Ascending aorta (tissue), 2 donors: ENCODE measurements at regions not wholly inside any gene's neighbourhood (a gene's known extent, or its start where the extent isn't known, plus 50 kb on each side); places are given as distances from the start of the nearest gene placed in this dataset.
"Not testable (repeated sequence)": the region's sequence is repeated elsewhere in the genome, so short reads cannot be mapped to it uniquely, and the experiment has no call there.

Experiments
- DNase-seq, 2 donors: peaks; one replicate each; pipeline ENCODE4 v3.0.0-alpha.2; 2019; ENCODE audit warnings: low spot score in 2 of 2
- H3K27ac ChIP-seq, 2 donors: fragments of 200-600 bp; sonication (generic); one replicate each; pipeline ENCODE4 v1.5.1; 2016 to 2017; ENCODE audit warnings: mild to moderate bottlenecking in 1 of 2
- H3K27me3 ChIP-seq: fragments of 200-600 bp; sonication (generic); one replicate; pipeline ENCODE4 v1.5.1; 2017
- H3K36me3 ChIP-seq, 2 donors: fragments of 200-600 bp; sonication (generic); one replicate each; pipeline ENCODE4 v1.5.1; 2016
- H3K4me1 ChIP-seq, 2 donors: fragments of 200-600 bp; sonication (generic); one replicate each; pipeline ENCODE4 v1.5.1; 2016 to 2017; ENCODE audit warnings: mild to moderate bottlenecking in 1 of 2
- H3K4me3 ChIP-seq, 2 donors: fragments of 200-600 bp; sonication (generic); one replicate each; pipeline ENCODE4 v1.5.1; 2016 to 2017; ENCODE audit warnings: mild to moderate bottlenecking in 1 of 2
- H3K9me3 ChIP-seq, 2 donors: fragments of 200-600 bp; sonication (generic); one replicate each; pipeline ENCODE4 v1.5.1; 2016
- intact Hi-C: fragments of 100-400 bp; cut with DNase I; formaldehyde crosslinking; loops from one replicate; pipeline ENCODE4 v1.15.1; 2023
- TF ChIP-seq, protein P1 (sequence below), 3 experiments: fragments of 200-600 bp in 2 of 3; fragments of 450-650 bp in 1 of 3; sonication (generic) in 2 of 3; IDR thresholded peaks; one replicate each; pipeline ENCODE4 v1.5.1; 2016 to 2019; ENCODE audit warnings: antibody characterized with exemption in 3 of 3, mild to moderate bottlenecking in 1 of 3, moderate library complexity in 1 of 3

DNA sequence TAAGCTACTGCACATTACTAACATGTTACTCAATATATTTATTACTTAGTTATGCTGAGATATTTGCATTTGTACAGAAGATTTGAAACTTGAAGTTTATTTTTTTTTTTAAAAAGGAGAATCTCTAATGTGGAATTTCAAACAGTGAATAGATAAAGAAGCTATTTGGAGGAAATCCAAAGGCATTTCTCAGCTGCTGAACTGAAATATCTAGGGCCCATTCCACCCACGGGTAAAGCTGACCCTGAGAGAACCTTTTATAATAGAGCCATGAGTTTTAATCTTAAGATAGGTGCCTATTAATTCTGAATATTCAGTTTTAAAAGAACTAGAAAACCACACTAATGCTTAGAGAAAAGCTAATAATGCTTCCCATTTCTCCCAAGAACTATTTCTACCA, 225.4 kb upstream of the CAND1 start:
- H3K4me3 ChIP-seq, result no peak overlapping the region
- no peaks in the 10 kb centered on the region for H3K36me3 ChIP-seq
- intact Hi-C loops, result no loop called here
- H3K9me3 ChIP-seq, result no peaks in the 10 kb centered on the region
- no peaks in the 10 kb centered on the region for H3K4me1 ChIP-seq
- TF ChIP-seq, protein P1, sequence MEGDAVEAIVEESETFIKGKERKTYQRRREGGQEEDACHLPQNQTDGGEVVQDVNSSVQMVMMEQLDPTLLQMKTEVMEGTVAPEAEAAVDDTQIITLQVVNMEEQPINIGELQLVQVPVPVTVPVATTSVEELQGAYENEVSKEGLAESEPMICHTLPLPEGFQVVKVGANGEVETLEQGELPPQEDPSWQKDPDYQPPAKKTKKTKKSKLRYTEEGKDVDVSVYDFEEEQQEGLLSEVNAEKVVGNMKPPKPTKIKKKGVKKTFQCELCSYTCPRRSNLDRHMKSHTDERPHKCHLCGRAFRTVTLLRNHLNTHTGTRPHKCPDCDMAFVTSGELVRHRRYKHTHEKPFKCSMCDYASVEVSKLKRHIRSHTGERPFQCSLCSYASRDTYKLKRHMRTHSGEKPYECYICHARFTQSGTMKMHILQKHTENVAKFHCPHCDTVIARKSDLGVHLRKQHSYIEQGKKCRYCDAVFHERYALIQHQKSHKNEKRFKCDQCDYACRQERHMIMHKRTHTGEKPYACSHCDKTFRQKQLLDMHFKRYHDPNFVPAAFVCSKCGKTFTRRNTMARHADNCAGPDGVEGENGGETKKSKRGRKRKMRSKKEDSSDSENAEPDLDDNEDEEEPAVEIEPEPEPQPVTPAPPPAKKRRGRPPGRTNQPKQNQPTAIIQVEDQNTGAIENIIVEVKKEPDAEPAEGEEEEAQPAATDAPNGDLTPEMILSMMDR (IDR thresholded peaks at IDR 0.05), result no peak
- no peak overlapping the region for H3K27ac ChIP-seq
- no peaks in the 10 kb centered on the region for H3K27me3 ChIP-seq
- no peak for DNase-seq

DNA sequence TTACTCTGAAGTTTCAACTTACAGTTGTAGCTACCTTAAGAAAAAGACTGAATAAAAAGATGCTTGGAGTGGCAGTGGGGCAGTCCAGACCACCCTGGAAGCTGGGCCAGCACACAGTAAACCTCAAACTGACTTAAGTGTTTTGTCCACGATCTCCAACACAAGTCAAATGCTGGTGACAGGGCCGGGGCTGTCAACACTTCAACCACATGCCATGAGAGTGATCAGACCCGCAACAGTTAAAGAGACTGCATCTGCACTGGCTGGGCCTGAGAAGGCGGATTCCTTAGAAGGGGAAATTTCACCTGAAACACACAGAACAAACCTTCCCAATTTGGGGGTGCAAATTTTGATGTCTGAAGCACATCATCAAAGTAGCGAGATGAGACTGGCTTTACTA, 223.5 kb upstream of the CAND1 start:
- intact Hi-C loops, result no loop called here
- Histone ChIP-seq H3K27me3 (no peaks in the 10 kb centered on the region), H3K4me1 (no peaks in the 10 kb centered on the region), H3K9me3 (no peaks in the 10 kb centered on the region), H3K36me3 (no peaks in the 10 kb centered on the region), H3K4me3 (no peak overlapping the region), H3K27ac (no peak overlapping the region)
- TF ChIP-seq, protein P1 (IDR thresholded peaks at IDR 0.05), result no peak
- no peak for DNase-seq

DNA sequence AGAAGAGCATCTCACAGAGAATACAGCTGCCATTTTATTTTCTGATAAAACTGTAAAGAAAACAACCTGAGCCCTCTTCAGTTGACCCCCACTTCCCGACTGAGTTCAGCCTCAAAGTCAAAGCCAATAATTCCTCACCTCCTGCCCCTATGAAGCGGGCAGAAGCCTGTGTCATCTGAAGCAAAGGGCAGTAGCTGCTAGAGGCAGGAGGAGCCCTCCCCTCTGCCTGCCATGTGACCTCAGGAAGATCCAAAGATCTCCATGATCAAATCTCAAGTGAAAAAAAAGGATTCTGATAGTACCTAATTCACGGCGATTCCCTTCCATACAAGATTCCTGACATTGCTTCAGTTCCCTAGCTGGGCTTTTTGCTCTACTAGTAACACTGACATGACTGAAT, 223.1 kb upstream of the CAND1 start:
- H3K9me3 ChIP-seq, result no peaks in the 10 kb centered on the region
- H3K4me3 ChIP-seq, result no peak overlapping the region
- H3K36me3 ChIP-seq, result no peaks in the 10 kb centered on the region
- H3K4me1 ChIP-seq, result no peaks in the 10 kb centered on the region
- DNase-seq, result no peak
- no peaks in the 10 kb centered on the region for H3K27me3 ChIP-seq
- TF ChIP-seq, protein P1 (IDR thresholded peaks at IDR 0.05), result no peak
- intact Hi-C loops, result no loop called here
- no peak overlapping the region for H3K27ac ChIP-seq

DNA sequence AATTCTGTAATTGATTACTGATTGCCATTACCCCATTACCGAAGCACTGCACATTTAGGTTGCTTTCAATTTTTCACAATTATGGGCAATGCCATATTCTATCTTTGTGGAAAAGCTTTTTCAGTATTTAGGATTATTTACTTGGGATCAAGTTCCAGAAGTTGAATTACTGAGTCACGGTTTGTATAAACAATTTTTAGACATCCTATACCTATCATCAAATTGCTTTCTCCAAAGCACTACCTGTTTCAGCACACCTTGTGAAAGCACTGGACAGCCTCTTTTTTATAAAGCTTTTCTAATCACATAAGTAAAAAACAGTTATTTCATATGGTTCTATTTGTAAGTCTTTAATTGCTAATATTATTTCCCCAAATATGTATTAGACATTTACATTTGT, 221.5 kb upstream of the CAND1 start:
- TF ChIP-seq, protein P1 (IDR thresholded peaks at IDR 0.05), result no peak
- no peaks in the 10 kb centered on the region for H3K27me3 ChIP-seq
- intact Hi-C loops, result no loop called here
- H3K4me3 ChIP-seq, result no peak overlapping the region
- no peaks in the 10 kb centered on the region for H3K9me3 ChIP-seq
- H3K4me1 ChIP-seq, result no peaks in the 10 kb centered on the region
- H3K27ac ChIP-seq, result no peak overlapping the region
- no peak for DNase-seq
- no peaks in the 10 kb centered on the region for H3K36me3 ChIP-seq

DNA sequence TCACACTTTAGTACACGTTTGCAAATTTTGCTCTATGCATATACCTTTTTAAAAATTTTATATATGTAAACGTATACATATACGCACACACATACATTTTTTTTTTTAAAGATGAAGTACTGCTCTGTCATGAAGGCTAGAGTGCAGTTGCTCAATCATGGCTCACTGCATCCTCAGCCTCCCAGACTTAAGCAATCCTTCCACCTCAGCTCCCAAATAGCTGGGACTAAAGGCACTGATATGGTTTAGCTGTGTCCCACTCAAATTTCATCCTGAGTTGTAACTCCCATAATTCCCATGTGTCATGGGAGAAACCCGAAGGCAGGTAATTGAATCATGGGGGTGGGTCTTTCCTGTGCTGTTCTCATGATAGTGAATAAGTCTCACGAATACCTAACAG, 220.8 kb upstream of the CAND1 start:
- intact Hi-C loops, result no loop called here
- TF ChIP-seq, protein P1 (IDR thresholded peaks at IDR 0.05), result no peak
- no peak overlapping the region for H3K27ac ChIP-seq

DNA sequence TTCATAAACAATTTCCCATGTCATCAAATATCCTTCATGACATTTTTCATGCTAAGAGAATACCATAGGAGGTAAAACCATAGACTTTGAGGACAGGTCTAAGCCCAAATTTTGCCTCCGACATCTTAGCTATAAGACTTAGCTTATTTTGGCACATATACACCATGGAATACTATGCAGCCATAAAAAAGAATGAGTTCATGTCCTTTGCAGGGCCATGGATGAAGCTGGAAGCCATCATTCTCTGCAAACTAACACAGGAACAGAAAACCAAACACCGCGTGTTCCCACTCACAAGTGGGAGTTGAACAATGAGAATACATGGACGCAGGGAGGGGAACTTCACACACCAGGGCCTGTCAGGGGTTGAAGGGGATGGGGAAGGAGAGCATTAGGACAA, 220.0 kb upstream of the CAND1 start:
- H3K4me1 ChIP-seq, H3K4me3 ChIP-seq, intact Hi-C loops, H3K27ac ChIP-seq, H3K9me3 ChIP-seq, DNase-seq, H3K36me3 ChIP-seq, H3K27me3 ChIP-seq: not testable (repeated sequence)

More for the DNA sequence above, 220.8 kb upstream of the CAND1 start:
- DNase-seq, result no peak
- H3K27me3 ChIP-seq, result no peaks in the 10 kb centered on the region
- H3K9me3 ChIP-seq, result no peaks in the 10 kb centered on the region
- no peaks in the 10 kb centered on the region for H3K4me1 ChIP-seq
- H3K36me3 ChIP-seq, result no peaks in the 10 kb centered on the region
- no peak overlapping the region for H3K4me3 ChIP-seq
